ENCODE measurements at regions not wholly inside any gene's neighbourhood (a gene's known extent, or its start where the extent isn't known, plus 50 kb on each side); places are given as distances from the start of the nearest gene placed in this dataset.

GRCh38 chr19:30941591-30941990, 407.6 kb downstream of the TSHZ3 start:
- DNase-seq (ENCODE audit: low read depth, low spot score) (no peak), ATAC-seq (no peak)
- ChIA-PET POLR2A (no interaction called here), CTCF (no interaction called here)
- in situ Hi-C loops (cut with HindIII; ENCODE audit: low pct_unique_long_range_greater_than_20kb, low sequenced_read_pairs) (no loop called here), intact Hi-C loops (cut with micrococcal nuclease; ENCODE audit: unreplicated experiment) (no loop called here)
- H3K27me3 ChIP-seq (ENCODE audit: control insufficient read depth, insufficient read depth, low read length), result no peaks in the 10 kb centered on the region
- no TSS peak for BruUV-seq (replicated peaks)
- H3K4me3 ChIP-seq (ENCODE audit: low read depth in 2 of 2, low read length in 2 of 2), result no peak overlapping the region
- H3K27ac ChIP-seq (ENCODE audit: low read length), result no peak overlapping the region
- H3K4me1 ChIP-seq (ENCODE audit: control insufficient read depth, insufficient read depth, low read length), result no peaks in the 10 kb centered on the region
- H3K9me3 ChIP-seq (ENCODE audit: control insufficient read depth, insufficient read depth, low read depth, low read length), result no peaks in the 10 kb centered on the region
- no peaks in the 10 kb centered on the region for H3K36me3 ChIP-seq (ENCODE audit: control insufficient read depth, insufficient read depth, low read length)
- TF ChIP-seq POLR2AphosphoS5 (IDR thresholded peaks at IDR 0.05; ENCODE audit: low read depth, low read length) (no peak), REST (IDR thresholded peaks at IDR 0.05; ENCODE audit: insufficient read depth in 1 of 2, low read depth in 2 of 2, low read length in 1 of 2) (no peak), CTCF (IDR thresholded peaks at IDR 0.05) (no peak), TCF7L2 (IDR thresholded peaks at IDR 0.05; ENCODE audit: low read depth, low read length) (no peak), SIN3A (IDR thresholded peaks at IDR 0.05; ENCODE audit: borderline replicate concordance, insufficient read depth, low read depth, low read length) (no peak)

DNA sequence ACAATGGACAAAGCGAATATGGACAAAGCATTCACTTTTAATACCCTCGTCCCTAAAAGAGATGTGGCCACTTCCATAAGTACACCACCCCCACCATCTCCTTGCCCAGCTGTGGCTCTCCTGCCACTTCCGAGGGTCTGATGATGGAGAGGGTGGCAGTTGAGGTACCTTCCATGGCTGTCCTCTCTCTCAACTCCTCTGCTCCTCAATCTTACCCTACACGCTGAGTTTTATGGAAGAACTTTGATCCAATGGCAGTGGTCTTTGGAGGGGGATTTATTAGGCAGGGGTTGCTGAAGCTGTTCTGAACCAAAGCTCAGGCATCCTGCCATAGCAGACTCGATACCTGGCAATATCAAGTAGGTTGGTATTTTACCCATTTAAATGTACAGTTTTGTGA, 413.0 kb downstream of the TSHZ3 start:
- intact Hi-C loops (cut with micrococcal nuclease; ENCODE audit: unreplicated experiment), result no loop called here
- ChIA-PET POLR2A (no interaction called here), CTCF (no interaction called here)
- DNase-seq (ENCODE audit: low read depth, low spot score) (no peak), ATAC-seq (no peak)
- BruUV-seq (replicated peaks), result no TSS peak
- no peak for TF ChIP-seq REST (IDR thresholded peaks at IDR 0.05; ENCODE audit: insufficient read depth in 1 of 2, low read depth in 2 of 2, low read length in 1 of 2)
- H3K4me3 ChIP-seq (ENCODE audit: low read depth in 2 of 2, low read length in 2 of 2), result no peak overlapping the region
- H3K27ac ChIP-seq (ENCODE audit: low read length), result no peak overlapping the region
- H3K4me1 ChIP-seq (ENCODE audit: control insufficient read depth, insufficient read depth, low read length), result no peaks in the 10 kb centered on the region
- H3K9me3 ChIP-seq (ENCODE audit: control insufficient read depth, insufficient read depth, low read depth, low read length), result no peaks in the 10 kb centered on the region
- no peaks in the 10 kb centered on the region for H3K36me3 ChIP-seq (ENCODE audit: control insufficient read depth, insufficient read depth, low read length)
- H3K27me3 ChIP-seq (ENCODE audit: control insufficient read depth, insufficient read depth, low read length), result no peaks in the 10 kb centered on the region; the same call in 1 of the 2 replicates
- in situ Hi-C loops (cut with HindIII; ENCODE audit: low pct_unique_long_range_greater_than_20kb, low sequenced_read_pairs), result no loop called here

Data from Panc1 (cell line).